Bronchial epithelial cell (primary cell): ENCODE measurements at regions not wholly inside any gene's neighbourhood (a gene's known extent, or its start where the extent isn't known, plus 50 kb on each side); places are given as distances from the start of the nearest gene placed in this dataset.
"Not testable (repeated sequence)": the region's sequence is repeated elsewhere in the genome, so short reads cannot be mapped to it uniquely, and the experiment has no call there.

Experiments used
- DNase-seq: peaks from one replicate; pipeline ENCODE4 v3.0.0-alpha.2; 2010; ENCODE audit warnings: low read depth
- FAIRE-seq: peaks from 2 replicates; lab custom pipeline; 2011; peaks lifted over from hg19 to GRCh38; lab: Jason Lieb, UNC
- H3K27me3 ChIP-seq: 2 replicates; pipeline ENCODE4 v1.5.1; 2011; ENCODE audit warnings: low read length; ENCODE audit not compliant: control insufficient read depth, insufficient read depth
- H3K36me3 ChIP-seq: 2 replicates; pipeline ENCODE4 v1.5.1; 2011; ENCODE audit warnings: low read length; ENCODE audit not compliant: control insufficient read depth, insufficient read depth
- H3K4me3 ChIP-seq: 2 replicates; pipeline ENCODE4 v1.5.1; 2011; ENCODE audit warnings: mild to moderate bottlenecking, low read depth, low read length, control low read depth
- CTCF ChIP-seq: IDR thresholded peaks from 2 replicates; pipeline ENCODE4 v1.5.1; 2011; ENCODE audit warnings: mild to moderate bottlenecking, moderate library complexity, low read length, control low read depth, inconsistent platforms; ENCODE audit not compliant: insufficient read depth, severe bottlenecking

GRCh38 chr4:127001933-127002332, 630.8 kb upstream of the INTU start:
- FAIRE-seq (no peak), DNase-seq (no peak)
- Histone ChIP-seq H3K4me3 (no peak overlapping the region), H3K36me3 (no peaks in the 10 kb centered on the region), H3K27me3 (no peaks in the 10 kb centered on the region)
- TF ChIP-seq CTCF: no peak

- H3K36me3 ChIP-seq: no peaks in the 10 kb centered on the region
- DNase-seq (no peak), FAIRE-seq (no peak)
- no peak overlapping the region for H3K4me3 ChIP-seq
- no peaks in the 10 kb centered on the region for H3K27me3 ChIP-seq
- TF ChIP-seq CTCF: no peak
Measured at GRCh38 chr4:127006446-127006877, 626.3 kb upstream of the INTU start.

GRCh38 chr4:127007305-127007704, 625.5 kb upstream of the INTU start:
- DNase-seq (no peak), FAIRE-seq (no peak)
- Histone ChIP-seq H3K36me3 (no peaks in the 10 kb centered on the region), H3K4me3 (no peak overlapping the region), H3K27me3 (no peaks in the 10 kb centered on the region)
- no peak for TF ChIP-seq CTCF

- FAIRE-seq (no peak), DNase-seq (peak; percentile 46)
- TF ChIP-seq CTCF: no peak
- Histone ChIP-seq H3K36me3 (no peaks in the 10 kb centered on the region), H3K27me3 (no peaks in the 10 kb centered on the region), H3K4me3 (no peak overlapping the region)
Measured at GRCh38 chr4:127012549-127012948, 620.2 kb upstream of the INTU start.

- DNase-seq (no peak), FAIRE-seq (peak; percentile 18)
- Histone ChIP-seq H3K4me3 (no peak overlapping the region), H3K36me3 (no peaks in the 10 kb centered on the region), H3K27me3 (no peaks in the 10 kb centered on the region)
- TF ChIP-seq CTCF: no peak
Measured at GRCh38 chr4:127015667-127016117, 617.1 kb upstream of the INTU start.

- DNase-seq (no peak), FAIRE-seq (no peak)
- Histone ChIP-seq H3K27me3 (no peaks in the 10 kb centered on the region), H3K4me3 (no peak overlapping the region), H3K36me3 (no peaks in the 10 kb centered on the region)
- TF ChIP-seq CTCF: no peak
Measured at GRCh38 chr4:127018381-127018780, 614.4 kb upstream of the INTU start.

- H3K4me3 ChIP-seq, FAIRE-seq, DNase-seq, H3K27me3 ChIP-seq, H3K36me3 ChIP-seq: not testable (repeated sequence)
Measured at GRCh38 chr4:127020831-127021230, 611.9 kb upstream of the INTU start.
